GM23338 (cell line): ENCODE measurements at regions not wholly inside any gene's neighbourhood (a gene's known extent, or its start where the extent isn't known, plus 50 kb on each side); places are given as distances from the start of the nearest gene placed in this dataset.

Experiments used
- ATAC-seq: fragments of 200-7000 bp; cut with Tn5 transposase; 3 replicates; pipeline ENCODE4 v1.9.1; 2020
- DNase-seq: peaks from one replicate; pipeline ENCODE4 v3.0.0-alpha.2; 2015; ENCODE audit warnings: low spot score
- H2AFZ ChIP-seq: fragments of 200-600 bp; sonication (generic); 2 replicates; pipeline ENCODE4 v1.8.0; 2016; ENCODE audit warnings: antibody characterized with exemption, mild to moderate bottlenecking, moderate library complexity
- H3F3A ChIP-seq: fragments of 200-600 bp; sonication (generic); replicated peaks from 2 replicates; pipeline ENCODE4 v1.8.0; 2017; ENCODE audit warnings: antibody characterized with exemption, mixed run types, low read depth
- H3K27ac ChIP-seq: fragments of 200-600 bp; sonication (generic); 2 replicates; pipeline ENCODE4 v1.6.1; 2016; ENCODE audit warnings: low read depth
- H3K27me3 ChIP-seq: fragments of 200-600 bp; sonication (generic); 2 replicates; pipeline ENCODE4 v1.8.0; 2016; ENCODE audit warnings: mild to moderate bottlenecking, mixed run types, moderate library complexity; ENCODE audit not compliant: insufficient read depth
- H3K36me3 ChIP-seq: fragments of 200-600 bp; sonication (generic); 2 replicates; pipeline ENCODE4 v1.8.0; 2016; ENCODE audit warnings: mild to moderate bottlenecking; ENCODE audit not compliant: insufficient read depth
- H3K4me1 ChIP-seq: fragments of 200-600 bp; sonication (generic); 2 replicates; pipeline ENCODE4 v1.8.0; 2016; ENCODE audit warnings: mild to moderate bottlenecking, moderate library complexity; ENCODE audit not compliant: insufficient read depth
- H3K4me2 ChIP-seq: fragments of 200-600 bp; sonication (generic); 2 replicates; pipeline ENCODE4 v1.7.1; 2017; ENCODE audit warnings: mixed run types
- H3K4me3 ChIP-seq: fragments of 200-600 bp; sonication (generic); 2 replicates; pipeline ENCODE4 v1.6.1; 2016; ENCODE audit warnings: mixed run types
- H3K79me2 ChIP-seq: fragments of 200-600 bp; sonication (generic); replicated peaks from 2 replicates; pipeline ENCODE4 v1.8.0; 2017; ENCODE audit warnings: mild to moderate bottlenecking; ENCODE audit not compliant: insufficient read depth
- H3K9me2 ChIP-seq: fragments of 200-600 bp; sonication (generic); 2 replicates; pipeline ENCODE4 v1.8.0; 2017; ENCODE audit not compliant: insufficient read depth
- H4K20me1 ChIP-seq: fragments of 200-600 bp; sonication (generic); replicated peaks from 2 replicates; pipeline ENCODE4 v1.8.0; 2017; ENCODE audit warnings: mild to moderate bottlenecking; ENCODE audit not compliant: insufficient read depth
- H3K27ac Mint-ChIP-seq: 2 replicates; pipeline ENCODE4 v1.8.0; 2020; ENCODE audit warnings: inconsistent platforms, mild to moderate bottlenecking, moderate library complexity, mixed read lengths
- H3K27me3 Mint-ChIP-seq: 3 replicates; pipeline ENCODE4 v1.8.0; 2022; ENCODE audit warnings: low read depth, mild to moderate bottlenecking, moderate library complexity, mixed read lengths, inconsistent platforms; ENCODE audit not compliant: insufficient read depth, poor library complexity
- H3K36me3 Mint-ChIP-seq: 3 replicates; pipeline ENCODE4 v1.8.0; 2021; ENCODE audit warnings: low read depth, mild to moderate bottlenecking, inconsistent platforms, moderate library complexity, mixed read lengths
- H3K4me1 Mint-ChIP-seq: 3 replicates; pipeline ENCODE4 v1.8.0; 2020; ENCODE audit warnings: mild to moderate bottlenecking, inconsistent platforms, mixed read lengths
- H3K4me3 Mint-ChIP-seq: 3 replicates; pipeline ENCODE4 v1.8.0; 2021; ENCODE audit warnings: moderate library complexity, mild to moderate bottlenecking, inconsistent platforms, mixed read lengths
- H3K9me3 Mint-ChIP-seq: 3 replicates; pipeline ENCODE4 v1.8.0; 2020; ENCODE audit warnings: moderate library complexity, mild to moderate bottlenecking, inconsistent platforms, mixed read lengths
- CREB1 ChIP-seq: fragments of 250-450 bp; sonication (Bioruptor Pico); IDR thresholded peaks from 2 replicates; pipeline ENCODE4 v1.5.0; 2020; ENCODE audit warnings: low read depth, mild to moderate bottlenecking, moderate library complexity
- CTCF ChIP-seq, 2 experiments: fragments of 200-600 bp in 1 of 2; sonication (generic) in 1 of 2; conservative IDR thresholded peaks; 2 replicates each; pipeline versions ENCODE4 v1.5.1 to v1.6.1; 2016 to 2017; ENCODE audit warnings: antibody characterized with exemption in 2 of 2, low read depth in 2 of 2, mild to moderate bottlenecking in 2 of 2, moderate library complexity in 1 of 2
- ETS1 ChIP-seq: IDR thresholded peaks from 2 replicates; pipeline ENCODE4 v1.6.1; 2016; ENCODE audit warnings: antibody characterized with exemption
- EZH2 ChIP-seq: fragments of 200-600 bp; sonication (generic); IDR thresholded peaks from one replicate; pipeline ENCODE4 v1.8.0; 2017; ENCODE audit warnings: antibody characterized with exemption, mild to moderate bottlenecking, low read depth; ENCODE audit not compliant: unreplicated experiment
- JUNB ChIP-seq: IDR thresholded peaks from one replicate; pipeline ENCODE4 v1.6.1; 2016; ENCODE audit warnings: antibody characterized with exemption; ENCODE audit not compliant: unreplicated experiment
- NANOG ChIP-seq: IDR thresholded peaks from 2 replicates; pipeline ENCODE4 v1.6.1; 2016; ENCODE audit warnings: antibody characterized with exemption, borderline replicate concordance
- REST ChIP-seq: IDR thresholded peaks from one replicate; pipeline ENCODE4 v1.6.1; 2018; ENCODE audit warnings: antibody characterized with exemption; ENCODE audit not compliant: unreplicated experiment
- STAT1 ChIP-seq: IDR thresholded peaks from one replicate; pipeline ENCODE4 v1.6.1; 2016; ENCODE audit warnings: antibody characterized with exemption; ENCODE audit not compliant: unreplicated experiment
- ZNF331 ChIP-seq: fragments of 250-450 bp; sonication (Bioruptor Pico); IDR thresholded peaks from 2 replicates; pipeline ENCODE4 v1.5.0; 2020; ENCODE audit warnings: low read depth, mild to moderate bottlenecking, moderate library complexity
- ZNF462 ChIP-seq: fragments of 250-450 bp; sonication (Bioruptor Pico); IDR thresholded peaks from 2 replicates; pipeline ENCODE4 v1.5.0; 2020; ENCODE audit warnings: mild to moderate bottlenecking, moderate library complexity

- TF ChIP-seq REST: no peak
- TF ChIP-seq JUNB: no peak
- no peak for TF ChIP-seq CREB1 (CRISPR knock-in tag)
- TF ChIP-seq EZH2: no peak
Measured at GRCh38 chrX:56066016-56066415, 166.1 kb upstream of the KLF8 start (continued).

GRCh38 chrX:56068274-56068758 lies 163.8 kb upstream of the KLF8 start:
- no peaks in the 10 kb centered on the region for H3K4me1 ChIP-seq
- no peak overlapping the region for H3K27ac ChIP-seq
- H3K27ac Mint-ChIP-seq: no peak overlapping the region
- no peak overlapping the region for H3K4me3 Mint-ChIP-seq
- no peak overlapping the region for H2AFZ ChIP-seq
- no peak overlapping the region for H3K4me3 ChIP-seq
- no peaks in the 10 kb centered on the region; the same call in 2 of the 3 replicates for H3K36me3 Mint-ChIP-seq
- H3K9me2 ChIP-seq: no peaks in the 10 kb centered on the region
- H3K4me1 Mint-ChIP-seq: no peaks in the 10 kb centered on the region
- no peak overlapping the region for H3K4me2 ChIP-seq
- H3K27me3 ChIP-seq: no peaks in the 10 kb centered on the region
- H4K20me1 ChIP-seq: no peaks in the 10 kb centered on the region
- no peaks in the 10 kb centered on the region for H3K36me3 ChIP-seq
- H3K9me3 Mint-ChIP-seq: no peaks in the 10 kb centered on the region; the same call in 1 of the 3 replicates
- H3K27me3 Mint-ChIP-seq: no peaks in the 10 kb centered on the region
- ATAC-seq (no peak), DNase-seq (no peak)
- no peaks in the 10 kb centered on the region for H3F3A ChIP-seq
- H3K79me2 ChIP-seq: no peaks in the 10 kb centered on the region
- TF ChIP-seq NANOG: no peak
- TF ChIP-seq CTCF (conservative IDR thresholded peaks at IDR 0.05; ENCODE audit: low read depth in 2 of 2): no peak
- TF ChIP-seq STAT1: no peak
- no peak for TF ChIP-seq EZH2
- no peak for TF ChIP-seq ZNF331 (CRISPR knock-in tag)
- no peak for TF ChIP-seq ZNF462
- TF ChIP-seq ETS1: no peak
- TF ChIP-seq CREB1 (CRISPR knock-in tag): no peak
